Naive thymus-derived CD4-positive, alpha-beta T cell (primary cell): ENCODE measurements at regions not wholly inside any gene's neighbourhood (a gene's known extent, or its start where the extent isn't known, plus 50 kb on each side); places are given as distances from the start of the nearest gene placed in this dataset.

Source experiments
- ATAC-seq: fragments of 150-1000 bp; cut with Tn5 transposase; 2 replicates; pipeline ENCODE4 v1.10.0; 2021; ENCODE audit warnings: mild to moderate bottlenecking, moderate library complexity
- CTCF ChIA-PET: fragments of 350-600 bp; sonication (Branson Sonifier 250); formaldehyde crosslinking; loops from one replicate; lab custom pipeline; 2021; ENCODE audit warnings: antibody characterized with exemption; lab: Charles Lee
- POLR2A ChIA-PET: fragments of 350-600 bp; sonication (Branson Sonifier 250); formaldehyde crosslinking; loops from one replicate; lab custom pipeline; 2021; ENCODE audit warnings: antibody characterized with exemption, inconsistent platforms; lab: Charles Lee
- DNase-seq, 9 donors: peaks; one replicate each; pipeline versions ENCODE4 v3.0.0 to v3.0.0-alpha.2; 2020 to 2022; ENCODE audit warnings: mixed read lengths in 1 of 9
- H3K27ac ChIP-seq: one replicate; pipeline ENCODE4 v1.7.0; 2013; ENCODE audit warnings: mild to moderate bottlenecking, low read depth, low read length, moderate library complexity
- H3K27me3 ChIP-seq, 2 donors: one replicate each; pipeline ENCODE4 v1.7.0; 2013; ENCODE audit warnings: low read length in 2 of 2, mild to moderate bottlenecking in 2 of 2, moderate library complexity in 2 of 2; ENCODE audit not compliant: control insufficient read depth in 2 of 2, insufficient read depth in 2 of 2
- H3K36me3 ChIP-seq, 3 experiments: 1 replicate in 2 of 3; 2 replicates in 1 of 3; pipeline ENCODE4 v1.7.0; 2013; ENCODE audit warnings: low read length in 3 of 3, mild to moderate bottlenecking in 3 of 3, moderate library complexity in 1 of 3; ENCODE audit not compliant: insufficient read depth in 3 of 3, control insufficient read depth in 2 of 3
- H3K4me1 ChIP-seq, 2 donors: one replicate each; pipeline ENCODE4 v1.7.0; 2013; ENCODE audit warnings: low read length in 2 of 2, mild to moderate bottlenecking in 2 of 2, moderate library complexity in 1 of 2; ENCODE audit not compliant: control insufficient read depth in 2 of 2, insufficient read depth in 2 of 2
- H3K4me3 ChIP-seq: 2 replicates; pipeline ENCODE4 v1.7.0; 2013; ENCODE audit warnings: mild to moderate bottlenecking, low read length
- H3K9me3 ChIP-seq, 3 experiments: 1 replicate in 2 of 3; 2 replicates in 1 of 3; pipeline ENCODE4 v1.7.0; 2013; ENCODE audit warnings: low read length in 3 of 3; ENCODE audit not compliant: control insufficient read depth in 2 of 3
- H3K27ac Mint-ChIP-seq, 9 donors: one replicate each; pipeline ENCODE4 v1.8.0; 2020 to 2022; ENCODE audit warnings: mixed read lengths in 9 of 9, mild to moderate bottlenecking in 8 of 9, moderate library complexity in 5 of 9, inconsistent platforms in 2 of 9
- H3K27me3 Mint-ChIP-seq, 5 donors: one replicate each; pipeline ENCODE4 v1.8.0; 2021 to 2022; ENCODE audit warnings: mixed read lengths in 5 of 5, mild to moderate bottlenecking in 1 of 5
- H3K36me3 Mint-ChIP-seq, 5 donors: one replicate each; pipeline ENCODE4 v1.8.0; 2020 to 2022; ENCODE audit warnings: mixed read lengths in 5 of 5, mild to moderate bottlenecking in 3 of 5, inconsistent platforms in 1 of 5
- H3K4me1 Mint-ChIP-seq, 7 donors: one replicate each; pipeline ENCODE4 v1.8.0; 2020 to 2022; ENCODE audit warnings: mixed read lengths in 7 of 7, mild to moderate bottlenecking in 3 of 7, inconsistent platforms in 1 of 7
- H3K4me3 Mint-ChIP-seq, 10 donors: one replicate each; pipeline ENCODE4 v1.8.0; 2020 to 2022; ENCODE audit warnings: mild to moderate bottlenecking in 10 of 10, mixed read lengths in 10 of 10, moderate library complexity in 6 of 10, inconsistent platforms in 2 of 10
- H3K9me3 Mint-ChIP-seq, 11 donors: one replicate each; pipeline ENCODE4 v1.8.0; 2020 to 2022; ENCODE audit warnings: mixed read lengths in 11 of 11, mild to moderate bottlenecking in 4 of 11, inconsistent platforms in 1 of 11, moderate library complexity in 1 of 11
- intact Hi-C, 2 donors: fragments of 100-400 bp; cut with micrococcal nuclease; formaldehyde crosslinking; loops; one replicate each; pipeline ENCODE4 v1.15.1; 2023

- H3K36me3 Mint-ChIP-seq = peaks cover 0 to 8% (median 0%) of the 10 kb centered on the region in 5 donors
- Histone ChIP-seq H3K27me3 (no peaks in the 10 kb centered on the region), H3K27ac (no peak overlapping the region), H3K4me1 (no peaks in the 10 kb centered on the region), H3K36me3 (no peaks in the 10 kb centered on the region), H3K4me3 (no peak overlapping the region), H3K9me3 (no peaks in the 10 kb centered on the region)
- H3K27ac Mint-ChIP-seq = no peak overlapping the region
- H3K4me1 Mint-ChIP-seq = no peaks in the 10 kb centered on the region
- no peak for ATAC-seq
- ChIA-PET POLR2A (no interaction called here), CTCF (no interaction called here)
- DNase-seq = no peak
- no peak overlapping the region for H3K4me3 Mint-ChIP-seq
- H3K27me3 Mint-ChIP-seq = peaks cover 0 to 5% (median 0%) of the 10 kb centered on the region in 5 donors
- intact Hi-C loops = no loop called here
- H3K9me3 Mint-ChIP-seq = peaks cover 0 to 18% (median 6%) of the 10 kb centered on the region in 11 donors
Observed at GRCh38 chr13:93172109-93172508, 54.5 kb upstream of the GPC6 start.

- Histone ChIP-seq H3K27ac (no peak overlapping the region), H3K4me1 (no peaks in the 10 kb centered on the region), H3K9me3 (no peaks in the 10 kb centered on the region), H3K36me3 (no peaks in the 10 kb centered on the region), H3K4me3 (no peak overlapping the region), H3K27me3 (no peaks in the 10 kb centered on the region)
- intact Hi-C loops = no loop called here
- no peak for DNase-seq
- H3K9me3 Mint-ChIP-seq = peaks cover 0 to 22% (median 6%) of the 10 kb centered on the region in 11 donors
- ChIA-PET CTCF (no interaction called here), POLR2A (no interaction called here)
- H3K36me3 Mint-ChIP-seq = peaks cover 0 to 8% (median 0%) of the 10 kb centered on the region in 5 donors
- H3K27ac Mint-ChIP-seq = no peak overlapping the region
- no peak overlapping the region for H3K4me3 Mint-ChIP-seq
- no peaks in the 10 kb centered on the region for H3K4me1 Mint-ChIP-seq
- no peak for ATAC-seq
- peaks cover 0 to 5% (median 0%) of the 10 kb centered on the region in 5 donors for H3K27me3 Mint-ChIP-seq
Observed at GRCh38 chr13:93173654-93174053, 53.0 kb upstream of the GPC6 start.

- no peaks in the 10 kb centered on the region for H3K36me3 ChIP-seq
- H3K9me3 ChIP-seq = no peaks in the 10 kb centered on the region
- Mint-ChIP-seq H3K36me3 (peaks cover 0 to 8% (median 0%) of the 10 kb centered on the region in 5 donors), H3K4me1 (no peaks in the 10 kb centered on the region), H3K4me3 (no peak overlapping the region), H3K27me3 (peaks cover 0 to 5% (median 0%) of the 10 kb centered on the region in 5 donors), H3K9me3 (peaks cover 0 to 22% (median 6%) of the 10 kb centered on the region in 11 donors), H3K27ac (no peak overlapping the region)
- no peak for ATAC-seq
- intact Hi-C loops = no loop called here
- ChIA-PET CTCF (no interaction called here), POLR2A (no interaction called here)
- no peak for DNase-seq
- no peaks in the 10 kb centered on the region for H3K4me1 ChIP-seq
- no peak overlapping the region for H3K4me3 ChIP-seq
- H3K27me3 ChIP-seq = no peaks in the 10 kb centered on the region
- no peak overlapping the region for H3K27ac ChIP-seq
Observed at GRCh38 chr13:93174260-93174659, 52.3 kb upstream of the GPC6 start.
